Retinal pigment epithelial cell (primary cell): ENCODE measurements at regions not wholly inside any gene's neighbourhood (a gene's known extent, or its start where the extent isn't known, plus 50 kb on each side); places are given as distances from the start of the nearest gene placed in this dataset.
A peak's percentile ranks its signal among the peaks of the same experiment; 100 is the strongest.

Source experiments
- DNase-seq: peaks from one replicate; pipeline ENCODE4 v3.0.0-alpha.2; 2010; ENCODE audit warnings: low read depth
- H3K4me3 ChIP-seq: 2 replicates; pipeline ENCODE4 v1.5.1; 2011; ENCODE audit warnings: mild to moderate bottlenecking, low read length, control low read depth, moderate library complexity
- TF ChIP-seq, protein P1 (sequence below): conservative IDR thresholded peaks from 2 replicates; pipeline ENCODE4 v1.5.1; 2011; ENCODE audit warnings: low read depth, low read length, control low read depth, inconsistent platforms

- no peak for DNase-seq
- TF ChIP-seq, protein P1, sequence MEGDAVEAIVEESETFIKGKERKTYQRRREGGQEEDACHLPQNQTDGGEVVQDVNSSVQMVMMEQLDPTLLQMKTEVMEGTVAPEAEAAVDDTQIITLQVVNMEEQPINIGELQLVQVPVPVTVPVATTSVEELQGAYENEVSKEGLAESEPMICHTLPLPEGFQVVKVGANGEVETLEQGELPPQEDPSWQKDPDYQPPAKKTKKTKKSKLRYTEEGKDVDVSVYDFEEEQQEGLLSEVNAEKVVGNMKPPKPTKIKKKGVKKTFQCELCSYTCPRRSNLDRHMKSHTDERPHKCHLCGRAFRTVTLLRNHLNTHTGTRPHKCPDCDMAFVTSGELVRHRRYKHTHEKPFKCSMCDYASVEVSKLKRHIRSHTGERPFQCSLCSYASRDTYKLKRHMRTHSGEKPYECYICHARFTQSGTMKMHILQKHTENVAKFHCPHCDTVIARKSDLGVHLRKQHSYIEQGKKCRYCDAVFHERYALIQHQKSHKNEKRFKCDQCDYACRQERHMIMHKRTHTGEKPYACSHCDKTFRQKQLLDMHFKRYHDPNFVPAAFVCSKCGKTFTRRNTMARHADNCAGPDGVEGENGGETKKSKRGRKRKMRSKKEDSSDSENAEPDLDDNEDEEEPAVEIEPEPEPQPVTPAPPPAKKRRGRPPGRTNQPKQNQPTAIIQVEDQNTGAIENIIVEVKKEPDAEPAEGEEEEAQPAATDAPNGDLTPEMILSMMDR: no peak
- no peak overlapping the region for H3K4me3 ChIP-seq
Observed at GRCh38 chr1:162970021-162970420, 99.1 kb upstream of the RGS4 start.

DNA sequence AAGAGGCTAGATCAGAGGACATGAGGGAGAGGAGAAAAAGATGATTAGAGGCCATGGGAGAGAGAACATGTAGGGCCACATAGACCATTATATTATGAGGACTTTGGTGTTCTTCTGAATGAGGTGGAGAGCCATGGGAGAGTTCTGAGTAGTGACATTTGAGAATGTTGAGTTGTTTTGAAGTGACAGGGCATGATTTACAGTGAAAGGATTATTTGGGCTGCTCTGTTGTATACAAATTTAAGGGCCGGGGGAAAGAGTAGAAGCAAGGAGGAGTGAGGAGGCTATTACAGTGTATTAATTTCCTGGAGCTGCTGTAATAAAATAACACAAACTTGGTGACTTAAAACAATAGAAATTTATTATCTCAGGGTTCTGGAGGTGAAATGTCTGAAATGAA, 102.5 kb upstream of the RGS4 start:
- TF ChIP-seq, protein P1: no peak
- DNase-seq: no peak
- no peak overlapping the region for H3K4me3 ChIP-seq

GRCh38 chr1:162964901-162965300, 103.9 kb upstream of the CCDC190 start:
- H3K4me3 ChIP-seq: no peak overlapping the region
- TF ChIP-seq, protein P1: no peak
- no peak for DNase-seq

DNA sequence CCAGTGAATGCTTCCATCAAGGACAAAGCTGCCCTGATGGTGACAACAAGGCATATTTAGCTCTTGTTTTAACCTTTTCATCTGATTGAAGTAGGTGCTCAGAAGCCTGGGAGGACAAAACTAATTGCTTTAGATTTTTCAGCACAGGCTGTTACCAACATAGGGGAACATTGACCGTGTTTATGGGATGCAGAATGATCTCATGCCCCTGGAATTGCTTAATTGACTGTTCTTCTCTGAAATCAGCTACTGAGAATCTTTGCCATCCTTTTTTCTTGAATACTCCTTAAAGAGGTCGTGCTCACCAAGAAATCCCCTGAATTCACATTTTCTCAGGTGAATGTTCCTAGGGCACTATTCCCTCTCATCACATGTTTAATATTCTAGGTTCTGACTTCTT, 95.9 kb upstream of the CCDC190 start:
- TF ChIP-seq, protein P1: no peak
- DNase-seq: peak; percentile 40
- H3K4me3 ChIP-seq: no peak overlapping the region

DNA sequence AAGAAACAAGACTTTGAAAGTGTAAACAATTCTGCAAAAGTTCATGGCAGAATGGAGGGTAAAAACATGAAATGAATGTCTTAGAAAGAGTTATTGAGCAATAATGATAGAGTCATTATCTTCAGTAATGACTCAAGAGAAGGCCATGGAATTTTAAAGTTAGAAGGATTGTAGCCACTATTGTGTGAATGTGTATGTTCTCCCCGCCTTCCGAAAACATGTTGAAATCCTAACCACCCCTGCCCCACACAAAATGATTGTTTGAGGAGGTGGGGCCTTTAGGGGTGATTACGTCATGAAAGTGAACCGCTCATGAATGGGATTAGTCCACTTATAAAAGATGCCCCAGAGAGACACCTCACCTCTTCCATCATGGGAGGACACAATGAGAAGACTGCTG, 93.8 kb upstream of the CCDC190 start:
- TF ChIP-seq, protein P1: no peak
- no peak overlapping the region for H3K4me3 ChIP-seq
- DNase-seq: no peak

- no peak overlapping the region for H3K4me3 ChIP-seq
- TF ChIP-seq, protein P1: no peak
- DNase-seq: no peak
Observed at GRCh38 chr1:162952956-162953355, 92.0 kb upstream of the CCDC190 start.

DNA sequence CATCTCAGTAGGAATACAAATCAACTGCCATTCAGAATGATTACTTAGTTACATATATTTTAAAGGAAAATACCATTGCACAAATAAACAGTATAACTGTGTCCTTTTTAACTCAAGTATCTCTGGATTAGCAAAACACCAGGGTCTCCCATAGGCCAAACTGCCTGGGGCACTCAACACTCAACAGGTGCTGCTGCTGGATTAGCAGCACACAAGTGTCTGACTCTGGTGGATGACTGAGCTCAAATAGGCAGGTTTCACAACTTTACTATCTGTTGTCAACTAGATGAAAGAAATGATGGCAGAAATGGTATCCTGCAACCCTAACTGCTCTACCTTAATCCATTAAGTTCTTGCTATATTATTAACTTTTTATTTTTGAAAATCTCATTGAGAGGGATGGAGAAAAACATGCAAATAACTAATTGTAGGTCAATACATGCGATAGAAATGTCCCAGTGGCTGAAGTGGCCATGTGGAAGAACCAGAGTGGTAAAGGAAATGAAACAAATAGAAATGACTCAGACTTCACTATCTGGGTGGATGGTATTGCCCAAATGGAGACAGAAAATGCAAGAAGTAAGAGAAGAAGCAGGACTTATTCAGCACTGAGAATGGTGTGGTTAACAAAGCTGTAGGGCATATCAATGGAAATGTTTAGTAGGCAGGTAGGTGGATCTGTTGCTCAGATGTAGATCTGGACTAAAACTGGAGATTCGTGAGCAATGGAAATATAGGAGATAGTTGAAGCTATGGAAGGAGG, 90.8 kb upstream of the CCDC190 start:
- no peak overlapping the region for H3K4me3 ChIP-seq
- DNase-seq: no peak
- TF ChIP-seq, protein P1: no peak
